ENCODE measurements at regions not wholly inside any gene's neighbourhood (a gene's known extent, or its start where the extent isn't known, plus 50 kb on each side); places are given as distances from the start of the nearest gene placed in this dataset.

DNA sequence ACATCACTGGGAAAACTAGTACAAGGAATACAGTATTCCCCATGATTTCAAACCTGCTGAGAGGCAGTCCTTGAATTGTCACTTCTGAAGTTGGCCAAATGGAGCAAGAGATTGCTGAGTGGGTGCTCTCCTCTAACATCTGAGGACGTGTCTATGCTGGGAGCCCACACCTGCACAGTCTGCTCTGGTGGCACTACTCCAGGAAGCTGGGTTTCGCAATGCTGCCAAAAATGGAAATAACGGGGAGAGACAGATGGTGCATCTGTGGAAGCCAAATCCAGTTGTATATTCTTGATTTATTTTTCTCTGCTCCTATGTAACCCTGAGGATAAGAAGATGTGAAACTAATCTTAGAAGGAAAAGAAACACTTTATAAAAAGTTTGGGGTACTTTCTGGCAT, 240.1 kb upstream of the CTSO start:
- TF ChIP-seq CTCF (IDR thresholded peaks at IDR 0.05) = no peak
- TF ChIP-seq POLR2A (IDR thresholded peaks at IDR 0.05) = no peak

Measured in gastroesophageal sphincter (tissue), 3 donors.